ENCODE measurements at regions not wholly inside any gene's neighbourhood (a gene's known extent, or its start where the extent isn't known, plus 50 kb on each side); places are given as distances from the start of the nearest gene placed in this dataset.

DNA sequence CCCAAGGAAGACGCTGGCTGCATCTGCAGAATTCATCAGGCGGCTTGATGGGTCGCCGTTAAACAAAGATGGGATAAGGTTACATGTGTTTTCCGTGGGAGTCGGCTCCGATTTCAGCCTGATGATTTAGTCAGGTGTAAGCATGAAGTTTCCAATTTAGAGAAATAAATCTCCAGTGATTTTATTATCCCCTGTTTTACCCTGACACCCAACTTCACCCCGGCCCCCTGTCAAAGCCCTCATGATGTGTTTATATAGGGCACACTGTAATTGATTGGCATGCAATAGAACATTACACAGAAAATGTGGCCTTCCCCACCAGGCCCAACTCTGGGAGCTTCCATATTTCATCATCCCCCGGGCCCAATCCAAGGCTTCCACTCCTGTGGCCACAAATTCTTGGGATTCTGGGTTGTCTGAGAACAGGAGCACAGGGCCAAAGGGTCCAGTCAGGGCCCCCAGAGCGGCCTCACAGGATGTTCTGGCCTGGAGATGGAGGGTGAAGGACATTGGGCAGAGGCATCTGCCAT is 72.5 kb downstream of the FOXD2 start:
- H3K4me3 ChIP-seq (ENCODE audit: low read depth, low read length) = no peak overlapping the region

DNA sequence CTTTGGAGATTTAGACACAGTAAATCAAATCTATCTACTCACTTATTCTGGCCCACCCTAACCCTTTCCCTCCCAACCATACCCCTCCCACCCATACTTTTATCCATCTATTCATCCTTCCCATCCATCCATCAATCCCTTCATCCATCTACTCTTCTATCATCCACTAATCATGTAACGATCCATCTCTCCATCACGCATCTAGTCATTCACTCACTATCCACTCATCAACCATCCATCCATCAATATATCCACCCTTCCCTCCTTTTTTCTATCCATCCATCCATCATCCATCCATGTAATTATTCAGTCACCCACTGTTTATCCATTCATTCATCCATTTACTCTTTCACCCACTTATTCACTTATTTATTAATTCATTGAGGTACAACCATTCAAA is 74.0 kb downstream of the FOXD2 start:
- Histone ChIP-seq H3K9me3 (ENCODE audit: control insufficient read depth, insufficient read depth, low read length) (no peaks in the 10 kb centered on the region), H3K27me3 (ENCODE audit: control insufficient read depth, insufficient read depth, low read length) (peaks cover 69% of the 10 kb centered on the region), H3K4me1 (ENCODE audit: control insufficient read depth, insufficient read depth, low read length) (no peaks in the 10 kb centered on the region)

More for the DNA sequence above, 72.5 kb downstream of the FOXD2 start:
- Histone ChIP-seq H3K36me3 (ENCODE audit: control insufficient read depth, insufficient read depth, low read length) (no peaks in the 10 kb centered on the region), H3K9ac (ENCODE audit: low read depth, low read length) (no peak overlapping the region), H3K27me3 (ENCODE audit: control insufficient read depth, insufficient read depth, low read length) (peaks cover 80% of the 10 kb centered on the region), H3K4me1 (ENCODE audit: control insufficient read depth, insufficient read depth, low read length) (no peaks in the 10 kb centered on the region), H3K9me3 (ENCODE audit: control insufficient read depth, insufficient read depth, low read length) (no peaks in the 10 kb centered on the region)

DNA sequence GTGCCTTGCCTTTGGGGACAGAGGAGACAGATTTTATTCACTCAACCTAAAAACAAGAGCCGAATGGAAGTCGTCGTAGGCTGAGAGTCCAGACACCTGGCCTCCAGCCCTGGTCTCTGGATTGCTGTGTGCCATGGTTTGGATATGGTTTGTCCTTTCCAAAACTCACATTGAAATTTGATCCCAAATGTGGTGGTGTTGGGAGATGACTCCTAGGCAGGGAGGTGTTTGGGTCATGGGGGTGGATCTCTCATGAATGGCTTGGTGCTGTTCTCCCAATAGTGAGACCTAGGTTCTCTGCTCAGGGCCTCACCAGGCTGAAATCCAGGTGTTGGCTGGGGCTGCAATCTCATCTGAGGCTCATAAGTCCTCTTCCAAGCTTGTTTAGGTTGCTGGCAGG is 75.5 kb downstream of the FOXD2 start:
- no peaks in the 10 kb centered on the region for H3K36me3 ChIP-seq (ENCODE audit: control insufficient read depth, insufficient read depth, low read length)
- no peaks in the 10 kb centered on the region for H3K9me3 ChIP-seq (ENCODE audit: control insufficient read depth, insufficient read depth, low read length)
- no peak overlapping the region for H3K4me3 ChIP-seq (ENCODE audit: low read depth, low read length)
- no peak overlapping the region for H3K9ac ChIP-seq (ENCODE audit: low read depth, low read length)
- no peaks in the 10 kb centered on the region for H3K4me1 ChIP-seq (ENCODE audit: control insufficient read depth, insufficient read depth, low read length)
- H3K27me3 ChIP-seq (ENCODE audit: control insufficient read depth, insufficient read depth, low read length) = peaks cover 67% of the 10 kb centered on the region

More for the DNA sequence above, 74.0 kb downstream of the FOXD2 start:
- H3K9ac ChIP-seq (ENCODE audit: low read depth, low read length) = no peak overlapping the region
- H3K4me3 ChIP-seq (ENCODE audit: low read depth, low read length) = no peak overlapping the region
- H3K36me3 ChIP-seq (ENCODE audit: control insufficient read depth, insufficient read depth, low read length) = no peaks in the 10 kb centered on the region

DNA sequence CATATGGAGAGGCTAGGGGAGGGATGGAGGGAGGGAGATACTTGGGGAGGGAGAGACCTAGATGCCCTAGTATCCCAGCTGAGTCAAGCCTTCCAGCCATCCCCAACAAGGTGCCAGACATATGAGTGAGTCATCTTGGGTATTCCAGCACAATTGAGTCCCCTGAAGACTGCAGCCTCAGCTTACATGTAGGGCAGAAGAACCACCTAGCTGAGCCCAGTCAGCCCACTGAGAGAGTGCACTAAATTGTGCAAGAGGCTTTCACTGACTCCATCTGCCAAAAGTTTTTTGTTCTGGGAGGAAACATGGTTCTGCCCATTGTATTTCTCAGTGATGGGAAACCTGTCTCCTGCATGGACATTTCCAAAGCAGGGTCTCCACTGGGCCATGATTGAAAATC is 76.4 kb downstream of the FOXD2 start:
- peaks cover 58% of the 10 kb centered on the region for H3K27me3 ChIP-seq (ENCODE audit: control insufficient read depth, insufficient read depth, low read length)
- no peak overlapping the region for H3K4me3 ChIP-seq (ENCODE audit: low read depth, low read length)
- no peaks in the 10 kb centered on the region for H3K9me3 ChIP-seq (ENCODE audit: control insufficient read depth, insufficient read depth, low read length)
- no peaks in the 10 kb centered on the region for H3K4me1 ChIP-seq (ENCODE audit: control insufficient read depth, insufficient read depth, low read length)
- H3K36me3 ChIP-seq (ENCODE audit: control insufficient read depth, insufficient read depth, low read length) = no peaks in the 10 kb centered on the region
- no peak overlapping the region for H3K9ac ChIP-seq (ENCODE audit: low read depth, low read length)

DNA sequence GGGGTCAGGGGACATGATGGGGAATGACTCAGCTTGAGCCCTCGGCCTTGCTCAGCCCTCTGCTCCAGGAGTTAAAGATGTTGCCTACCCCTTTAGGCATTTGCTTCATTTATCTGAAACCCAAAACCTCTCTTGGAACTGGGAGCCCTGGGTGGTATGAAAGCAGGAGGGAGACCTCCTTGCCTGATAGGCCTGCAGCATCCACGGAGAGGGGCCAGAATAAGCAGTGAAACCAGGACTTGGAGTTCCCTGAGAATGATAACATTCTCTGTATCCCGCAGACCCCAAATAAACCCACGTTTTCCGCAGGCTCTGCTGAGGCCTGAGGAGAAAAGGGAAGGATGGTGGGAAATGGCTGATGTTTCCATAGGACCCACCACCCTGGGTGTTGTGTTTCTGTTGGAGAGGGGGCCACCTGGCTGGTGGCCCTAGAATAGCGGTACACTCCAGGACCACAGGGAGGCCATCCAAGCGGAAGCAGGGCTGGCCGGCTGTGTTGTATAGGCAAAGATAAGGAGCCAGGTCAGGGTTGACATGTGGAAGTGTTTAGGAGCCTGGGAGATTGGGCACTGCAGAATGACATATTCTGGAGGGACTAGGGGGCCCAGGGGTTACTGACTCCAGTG is 77.4 kb downstream of the FOXD2 start:
- Histone ChIP-seq H3K27me3 (ENCODE audit: control insufficient read depth, insufficient read depth, low read length) (peaks cover 48% of the 10 kb centered on the region), H3K9ac (ENCODE audit: low read depth, low read length) (no peak overlapping the region), H3K9me3 (ENCODE audit: control insufficient read depth, insufficient read depth, low read length) (no peaks in the 10 kb centered on the region), H3K4me3 (ENCODE audit: low read depth, low read length) (no peak overlapping the region), H3K36me3 (ENCODE audit: control insufficient read depth, insufficient read depth, low read length) (no peaks in the 10 kb centered on the region), H3K4me1 (ENCODE audit: control insufficient read depth, insufficient read depth, low read length) (no peaks in the 10 kb centered on the region)

DNA sequence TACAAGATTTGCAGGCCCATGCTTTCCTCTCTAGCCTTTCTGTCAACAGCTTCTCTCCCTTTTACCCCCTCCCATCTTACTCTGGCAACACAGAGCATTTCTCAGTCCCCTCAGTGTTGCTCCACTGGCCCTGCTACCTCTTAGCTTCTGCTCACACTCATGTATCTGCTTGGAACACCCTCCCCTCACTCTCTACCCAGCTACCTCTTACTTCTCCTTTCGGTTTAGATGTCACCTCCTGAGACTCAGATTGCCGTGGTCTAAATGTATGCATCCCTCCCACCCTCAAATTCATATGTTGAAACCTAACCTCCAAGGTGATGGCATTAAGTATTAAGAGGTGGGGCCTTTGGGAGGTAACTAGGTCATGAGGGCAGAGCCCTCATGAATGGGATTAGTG is 80.1 kb downstream of the FOXD2 start:
- peaks cover 26% of the 10 kb centered on the region for H3K27me3 ChIP-seq (ENCODE audit: control insufficient read depth, insufficient read depth, low read length)
- H3K4me3 ChIP-seq (ENCODE audit: low read depth, low read length) = no peak overlapping the region
- H3K9ac ChIP-seq (ENCODE audit: low read depth, low read length) = no peak overlapping the region
- H3K36me3 ChIP-seq (ENCODE audit: control insufficient read depth, insufficient read depth, low read length) = no peaks in the 10 kb centered on the region
- H3K4me1 ChIP-seq (ENCODE audit: control insufficient read depth, insufficient read depth, low read length) = no peaks in the 10 kb centered on the region
- H3K9me3 ChIP-seq (ENCODE audit: control insufficient read depth, insufficient read depth, low read length) = no peaks in the 10 kb centered on the region

DNA sequence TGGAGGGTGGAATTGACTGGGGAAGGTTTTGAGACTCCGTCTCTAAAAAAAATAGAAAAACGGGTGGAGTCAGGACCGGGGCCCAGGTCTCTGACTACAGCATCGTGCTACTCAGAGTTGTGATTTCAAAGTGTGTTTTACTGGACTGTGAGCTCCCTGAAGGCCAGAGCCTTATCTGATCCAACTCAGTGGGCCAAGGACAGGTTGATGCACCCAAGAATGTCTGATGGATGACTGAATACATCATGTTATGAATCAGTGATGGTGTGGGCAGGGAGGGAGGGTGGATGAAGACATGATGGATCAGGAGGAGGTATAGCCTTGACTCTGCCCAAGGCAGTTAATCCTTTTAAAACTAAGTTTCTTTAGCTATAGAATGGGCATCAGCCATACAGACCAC is 81.6 kb downstream of the FOXD2 start:
- H3K27me3 ChIP-seq (ENCODE audit: control insufficient read depth, insufficient read depth, low read length) = peaks cover 21% of the 10 kb centered on the region
- peaks cover 7% of the 10 kb centered on the region for H3K4me1 ChIP-seq (ENCODE audit: control insufficient read depth, insufficient read depth, low read length)
- H3K4me3 ChIP-seq (ENCODE audit: low read depth, low read length) = no peak overlapping the region
- H3K36me3 ChIP-seq (ENCODE audit: control insufficient read depth, insufficient read depth, low read length) = no peaks in the 10 kb centered on the region
- no peaks in the 10 kb centered on the region for H3K9me3 ChIP-seq (ENCODE audit: control insufficient read depth, insufficient read depth, low read length)
- no peak overlapping the region for H3K9ac ChIP-seq (ENCODE audit: low read depth, low read length)

DNA sequence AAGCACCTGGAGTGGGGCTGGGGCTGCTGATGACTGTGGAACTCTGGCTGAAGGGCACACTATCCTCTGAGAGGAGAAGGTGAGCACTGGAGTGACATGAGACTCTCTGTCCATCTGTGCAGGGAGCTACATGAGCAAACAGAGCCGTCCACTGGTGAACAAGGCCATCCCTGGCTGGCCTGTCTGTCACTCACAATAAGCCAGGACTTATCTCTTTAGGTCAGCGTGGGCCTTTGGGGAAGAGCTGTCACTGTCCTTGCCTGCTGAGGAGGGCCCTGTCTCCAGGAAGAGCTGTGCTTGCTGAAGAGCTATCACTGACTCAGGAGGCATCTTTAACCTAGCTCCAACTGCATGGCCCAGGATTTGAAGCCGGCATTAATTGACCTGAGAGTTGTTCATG is 82.1 kb downstream of the FOXD2 start:
- H3K4me3 ChIP-seq (ENCODE audit: low read depth, low read length) = no peak overlapping the region

DNA sequence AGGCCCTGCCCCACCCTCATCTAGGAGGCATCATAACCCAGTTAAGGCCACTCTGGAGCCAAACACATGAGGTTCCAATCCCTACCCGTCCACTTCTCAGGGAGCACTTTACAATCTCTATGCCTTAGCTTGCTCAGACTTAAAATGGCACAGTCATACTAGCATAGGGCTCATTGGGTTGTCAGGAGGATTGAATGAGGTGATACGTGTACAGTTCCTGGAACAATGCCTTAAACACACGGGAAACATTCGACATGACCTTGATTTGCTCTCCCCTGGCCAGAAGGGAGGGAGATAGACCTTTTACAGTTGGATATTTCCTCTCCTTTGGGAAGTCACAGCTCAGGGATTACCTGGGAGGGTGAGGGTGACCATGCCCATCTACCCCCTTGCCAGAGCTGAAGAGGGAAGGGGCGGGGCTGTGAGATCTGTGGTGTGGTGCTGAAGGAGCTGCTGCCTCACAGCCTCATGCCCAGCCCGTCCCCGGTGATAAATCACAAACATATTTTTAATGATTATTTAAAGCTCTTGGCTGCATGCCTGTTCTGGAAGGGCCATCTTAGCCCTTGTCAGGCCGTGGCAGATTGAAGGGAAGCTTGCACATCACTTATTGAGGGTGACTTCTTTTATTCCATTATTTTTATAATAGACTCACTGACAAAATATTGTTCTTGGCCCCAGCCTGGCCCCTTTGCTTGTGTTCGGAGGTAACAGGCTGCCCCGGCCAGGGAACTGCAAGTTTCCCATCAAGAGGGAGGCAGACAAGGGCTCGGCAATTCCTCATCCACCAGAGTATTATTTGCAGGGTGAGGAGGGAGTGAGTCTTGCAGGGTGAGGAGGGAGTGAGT is 83.4 kb downstream of the FOXD2 start:
- H3K4me1 ChIP-seq (ENCODE audit: control insufficient read depth, insufficient read depth, low read length) = peaks cover 10% of the 10 kb centered on the region
- peaks cover 24% of the 10 kb centered on the region for H3K27me3 ChIP-seq (ENCODE audit: control insufficient read depth, insufficient read depth, low read length)
- H3K36me3 ChIP-seq (ENCODE audit: control insufficient read depth, insufficient read depth, low read length) = no peaks in the 10 kb centered on the region
- no peaks in the 10 kb centered on the region for H3K9me3 ChIP-seq (ENCODE audit: control insufficient read depth, insufficient read depth, low read length)
- H3K4me3 ChIP-seq (ENCODE audit: low read depth, low read length) = no peak overlapping the region
- H3K9ac ChIP-seq (ENCODE audit: low read depth, low read length) = no peak overlapping the region

More for the DNA sequence above, 82.1 kb downstream of the FOXD2 start:
- H3K36me3 ChIP-seq (ENCODE audit: control insufficient read depth, insufficient read depth, low read length) = no peaks in the 10 kb centered on the region
- no peaks in the 10 kb centered on the region for H3K9me3 ChIP-seq (ENCODE audit: control insufficient read depth, insufficient read depth, low read length)
- H3K4me1 ChIP-seq (ENCODE audit: control insufficient read depth, insufficient read depth, low read length) = peaks cover 7% of the 10 kb centered on the region
- no peak overlapping the region for H3K9ac ChIP-seq (ENCODE audit: low read depth, low read length)
- H3K27me3 ChIP-seq (ENCODE audit: control insufficient read depth, insufficient read depth, low read length) = peaks cover 24% of the 10 kb centered on the region

DNA sequence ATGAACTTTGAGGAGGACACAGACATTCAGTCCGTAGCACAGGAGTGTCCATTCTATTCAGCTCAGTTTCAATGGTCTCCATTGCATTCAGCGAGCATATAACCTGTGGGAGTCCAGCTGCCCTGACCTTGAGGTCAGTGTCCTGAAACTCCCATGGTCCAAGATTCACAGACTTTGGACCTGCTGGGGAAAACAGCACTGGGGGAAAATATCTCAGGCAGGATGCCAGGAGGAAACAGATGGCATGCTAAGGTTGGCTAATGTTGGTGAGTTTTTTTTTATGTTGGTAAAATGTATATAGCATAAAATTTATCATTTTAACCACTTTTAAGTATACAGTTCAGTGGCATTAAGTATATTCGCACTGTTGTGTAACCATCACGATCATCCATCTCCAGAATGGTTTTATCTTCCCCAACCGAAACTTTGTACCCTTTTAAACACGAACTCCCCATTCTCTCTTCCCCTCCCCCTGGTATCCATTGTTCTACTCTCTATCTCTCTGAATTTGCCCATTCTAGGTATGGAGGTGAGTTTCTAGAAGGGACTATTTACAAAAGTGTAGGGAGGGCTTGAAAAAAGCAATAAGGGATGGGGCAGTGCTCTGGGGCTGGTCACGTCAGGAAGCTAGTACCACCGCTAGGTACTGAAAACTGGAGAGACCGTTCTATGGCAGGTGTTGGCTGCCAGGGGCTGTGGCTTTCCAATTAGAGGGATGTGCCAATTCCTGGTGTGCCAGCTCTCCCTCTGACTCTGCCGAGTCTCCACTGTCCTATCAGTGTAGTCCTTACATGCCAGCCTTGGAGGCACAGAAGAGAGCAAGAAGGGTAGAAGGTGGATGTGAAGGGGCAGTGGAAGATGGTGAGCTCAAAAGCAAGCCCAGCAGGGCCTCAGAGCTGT is 85.3 kb downstream of the FOXD2 start:
- Histone ChIP-seq H3K4me1 (ENCODE audit: control insufficient read depth, insufficient read depth, low read length) (peaks cover 10% of the 10 kb centered on the region), H3K9me3 (ENCODE audit: control insufficient read depth, insufficient read depth, low read length) (no peaks in the 10 kb centered on the region), H3K36me3 (ENCODE audit: control insufficient read depth, insufficient read depth, low read length) (no peaks in the 10 kb centered on the region), H3K27me3 (ENCODE audit: control insufficient read depth, insufficient read depth, low read length) (peaks cover 18% of the 10 kb centered on the region), H3K4me3 (ENCODE audit: low read depth, low read length) (no peak overlapping the region), H3K9ac (ENCODE audit: low read depth, low read length) (no peak overlapping the region)

DNA sequence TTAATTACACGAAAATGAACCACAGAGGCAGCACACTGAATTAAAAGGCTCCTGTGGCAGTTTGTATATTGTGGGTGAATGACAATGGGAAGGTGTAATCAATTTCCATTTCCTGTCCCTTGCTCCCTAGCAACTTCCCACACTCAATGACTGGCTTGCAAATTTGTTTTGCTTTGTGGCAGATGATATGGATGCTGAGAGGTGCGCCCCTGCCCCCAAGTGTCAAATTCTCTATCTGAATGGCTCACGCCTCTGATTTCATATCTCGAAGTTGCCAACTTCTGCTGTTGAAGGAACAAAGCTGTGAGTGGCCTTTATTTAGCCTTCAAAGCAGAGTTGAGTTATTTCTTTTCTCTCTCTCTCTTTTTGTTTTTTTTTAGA is 86.0 kb downstream of the FOXD2 start:
- no peak overlapping the region for H3K9ac ChIP-seq (ENCODE audit: low read depth, low read length)
- H3K4me3 ChIP-seq (ENCODE audit: low read depth, low read length) = no peak overlapping the region
- H3K36me3 ChIP-seq (ENCODE audit: control insufficient read depth, insufficient read depth, low read length) = no peaks in the 10 kb centered on the region
- peaks cover 10% of the 10 kb centered on the region for H3K4me1 ChIP-seq (ENCODE audit: control insufficient read depth, insufficient read depth, low read length)
- no peaks in the 10 kb centered on the region for H3K9me3 ChIP-seq (ENCODE audit: control insufficient read depth, insufficient read depth, low read length)
- peaks cover 19% of the 10 kb centered on the region for H3K27me3 ChIP-seq (ENCODE audit: control insufficient read depth, insufficient read depth, low read length)

Data from iPS-15b (cell line).